Smooth muscle cell (in vitro differentiated cells): ENCODE measurements at regions not wholly inside any gene's neighbourhood (a gene's known extent, or its start where the extent isn't known, plus 50 kb on each side); places are given as distances from the start of the nearest gene placed in this dataset.

Experiments used
- DNase-seq: peaks from one replicate; lab custom pipeline; 2025; ENCODE audit not compliant: unreplicated experiment; lab: John Stamatoyannopoulos, UW
- H2AFZ ChIP-seq: fragments of 200-600 bp; sonication (generic); 2 replicates; pipeline ENCODE4 v1.6.0; 2016; ENCODE audit warnings: antibody characterized with exemption, low read depth, mild to moderate bottlenecking
- H3F3A ChIP-seq: fragments of 200-600 bp; sonication (generic); 2 replicates; pipeline ENCODE4 v1.6.0; 2017; ENCODE audit warnings: antibody characterized with exemption, low read depth
- H3K27ac ChIP-seq: fragments of 200-600 bp; sonication (generic); 2 replicates; pipeline ENCODE4 v1.5.1; 2016; ENCODE audit warnings: low read depth, mild to moderate bottlenecking
- H3K27me3 ChIP-seq: fragments of 200-600 bp; sonication (generic); 2 replicates; pipeline ENCODE4 v1.6.1; 2016; ENCODE audit warnings: low read depth, mild to moderate bottlenecking
- H3K36me3 ChIP-seq: fragments of 200-600 bp; sonication (generic); 2 replicates; pipeline ENCODE4 v1.5.1; 2016; ENCODE audit warnings: low read depth
- H3K4me1 ChIP-seq: fragments of 200-600 bp; sonication (generic); 2 replicates; pipeline ENCODE4 v1.5.1; 2016; ENCODE audit warnings: low read depth
- H3K4me2 ChIP-seq: fragments of 200-600 bp; sonication (generic); 2 replicates; pipeline ENCODE4 v1.6.0; 2016; ENCODE audit warnings: mild to moderate bottlenecking
- H3K4me3 ChIP-seq: fragments of 200-600 bp; sonication (generic); 2 replicates; pipeline ENCODE4 v1.5.1; 2016; ENCODE audit warnings: mild to moderate bottlenecking
- H3K79me2 ChIP-seq: fragments of 200-600 bp; sonication (generic); 2 replicates; pipeline ENCODE4 v1.6.0; 2016; ENCODE audit warnings: low read depth, mild to moderate bottlenecking
- H3K9ac ChIP-seq: fragments of 200-600 bp; sonication (generic); 2 replicates; pipeline ENCODE4 v1.6.0; 2016; ENCODE audit warnings: low read depth
- H3K9me3 ChIP-seq: fragments of 200-600 bp; sonication (generic); replicated peaks from 2 replicates; pipeline ENCODE4 v1.5.1; 2016; ENCODE audit warnings: low read depth
- H4K20me1 ChIP-seq: fragments of 200-600 bp; sonication (generic); 2 replicates; pipeline ENCODE4 v1.6.0; 2016; ENCODE audit warnings: low read depth
- CTCF ChIP-seq: fragments of 200-600 bp; sonication (generic); IDR thresholded peaks from 2 replicates; pipeline ENCODE4 v1.5.1; 2017; ENCODE audit warnings: borderline replicate concordance, mild to moderate bottlenecking, antibody characterized with exemption; ENCODE audit not compliant: insufficient read depth, poor library complexity, severe bottlenecking
- WGBS: methylation state at CpG from one replicate; pipeline ENCODE4 v1.1.7; 2016; ENCODE audit warnings: low lambda C conversion rate; 5-methylcytosine and 5-hydroxymethylcytosine counted together

DNA sequence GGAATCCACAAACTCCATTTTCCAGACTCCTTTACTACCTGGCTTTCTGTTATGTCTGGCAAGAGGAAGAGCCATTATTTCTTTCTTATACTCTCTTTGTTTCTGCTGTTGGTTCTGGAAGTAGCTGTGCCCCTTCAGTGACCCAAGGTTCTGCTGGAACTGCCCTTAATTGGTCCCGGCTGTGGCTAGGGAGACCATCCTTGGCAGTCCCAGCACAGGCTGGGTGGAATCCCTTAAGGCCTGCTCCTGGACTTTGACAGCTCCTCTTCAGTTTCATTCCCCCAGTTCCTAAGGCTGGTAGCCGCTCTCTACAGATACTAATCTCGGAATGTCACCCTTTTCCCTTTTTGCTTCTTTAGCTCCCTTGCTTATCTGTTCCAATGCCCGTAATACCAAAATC, 81.9 kb upstream of the GLIS3 start:
- TF ChIP-seq CTCF, result no peak
- H3F3A ChIP-seq, result no peaks in the 10 kb centered on the region

GRCh38 chr9:4380406-4380805, 80.5 kb upstream of the GLIS3 start:
- Histone ChIP-seq H3F3A (no peaks in the 10 kb centered on the region), H3K9me3 (no peaks in the 10 kb centered on the region), H3K4me3 (no peak overlapping the region), H3K79me2 (no peaks in the 10 kb centered on the region), H2AFZ (no peak overlapping the region), H3K4me2 (no peak overlapping the region), H3K27me3 (no peaks in the 10 kb centered on the region), H3K36me3 (no peaks in the 10 kb centered on the region), H3K27ac (no peak overlapping the region), H3K4me1 (no peaks in the 10 kb centered on the region), H3K9ac (no peak overlapping the region), H4K20me1 (no peaks in the 10 kb centered on the region)
- DNase-seq, result no peak
- TF ChIP-seq CTCF, result no peak
- WGBS, result 89% methylated on average over 2 of the region's 2 CpGs

More for the DNA sequence above, 81.9 kb upstream of the GLIS3 start:
- Histone ChIP-seq H2AFZ (no peak overlapping the region), H3K36me3 (no peaks in the 10 kb centered on the region), H4K20me1 (no peaks in the 10 kb centered on the region), H3K9ac (no peak overlapping the region), H3K9me3 (no peaks in the 10 kb centered on the region), H3K4me2 (no peak overlapping the region), H3K4me3 (no peak overlapping the region), H3K4me1 (no peaks in the 10 kb centered on the region), H3K27ac (no peak overlapping the region), H3K27me3 (no peaks in the 10 kb centered on the region), H3K79me2 (no peaks in the 10 kb centered on the region)
- 57% methylated on average over 4 of the region's 4 CpGs for WGBS
- DNase-seq, result no peak

GRCh38 chr9:4375424-4376200, 75.7 kb upstream of the GLIS3 start:
- Histone ChIP-seq H3K4me2 (peak overlapping the region; percentile 25), H3K4me1 (no peaks in the 10 kb centered on the region), H3K27ac (peak overlapping the region; percentile 62), H3K27me3 (no peaks in the 10 kb centered on the region), H3K36me3 (no peaks in the 10 kb centered on the region), H3K9me3 (no peaks in the 10 kb centered on the region), H2AFZ (peak overlapping the region; percentile 63), H3K9ac (no peak overlapping the region), H3K79me2 (no peaks in the 10 kb centered on the region), H4K20me1 (no peaks in the 10 kb centered on the region), H3F3A (no peaks in the 10 kb centered on the region), H3K4me3 (no peak overlapping the region)
- peak; percentile 60 for TF ChIP-seq CTCF
- DNase-seq, result no peak
- 54% methylated on average over 7 of the region's 7 CpGs for WGBS

GRCh38 chr9:4371108-4371507, 71.2 kb upstream of the GLIS3 start:
- Histone ChIP-seq H3K36me3 (no peaks in the 10 kb centered on the region), H3K27me3 (no peaks in the 10 kb centered on the region), H4K20me1 (no peaks in the 10 kb centered on the region), H3F3A (no peaks in the 10 kb centered on the region), H3K79me2 (no peaks in the 10 kb centered on the region), H3K9ac (no peak overlapping the region), H3K4me2 (no peak overlapping the region), H3K4me1 (no peaks in the 10 kb centered on the region), H3K27ac (peak overlapping the region; percentile 80), H3K4me3 (no peak overlapping the region), H2AFZ (no peak overlapping the region), H3K9me3 (no peaks in the 10 kb centered on the region)
- TF ChIP-seq CTCF, result no peak
- WGBS, result 12% methylated on average over 5 of the region's 5 CpGs
- DNase-seq, result no peak
